BLaER1 (cell line): ENCODE measurements at regions not wholly inside any gene's neighbourhood (a gene's known extent, or its start where the extent isn't known, plus 50 kb on each side); places are given as distances from the start of the nearest gene placed in this dataset.
"Not testable (repeated sequence)": the region's sequence is repeated elsewhere in the genome, so short reads cannot be mapped to it uniquely, and the experiment has no call there.

ENCODE experiments used
- H3K27ac ChIP-seq: shearing (Covaris generic); formaldehyde crosslinking; 2 replicates; pipeline ENCODE4 v1.8.1; 2022
- H3K27me3 ChIP-seq: shearing (Covaris generic); formaldehyde crosslinking; 2 replicates; pipeline ENCODE4 v1.8.1; 2022
- H3K36me3 ChIP-seq: shearing (Covaris generic); formaldehyde crosslinking; 2 replicates; pipeline ENCODE4 v1.8.1; 2022
- H3K4me1 ChIP-seq: shearing (Covaris generic); formaldehyde crosslinking; 2 replicates; pipeline ENCODE4 v1.8.1; 2022
- H3K4me2 ChIP-seq: shearing (Covaris generic); formaldehyde crosslinking; 2 replicates; pipeline ENCODE4 v1.8.1; 2022
- H3K4me3 ChIP-seq: shearing (Covaris generic); formaldehyde crosslinking; 2 replicates; pipeline ENCODE4 v1.8.1; 2022
- H3K9ac ChIP-seq: shearing (Covaris generic); formaldehyde crosslinking; 2 replicates; pipeline ENCODE4 v1.8.1; 2022
- H3K9me3 ChIP-seq: shearing (Covaris generic); formaldehyde crosslinking; 2 replicates; pipeline ENCODE4 v1.8.1; 2022
- H4K20me1 ChIP-seq: shearing (Covaris generic); formaldehyde crosslinking; 2 replicates; pipeline ENCODE4 v1.8.1; 2022
- Cebpa-rat ChIP-seq: shearing (Covaris generic); IDR thresholded peaks from 2 replicates; pipeline ENCODE4 v1.8.1; 2022

GRCh38 chr2:143844986-143845385 lies 674.9 kb downstream of the ZEB2 start:
- H3K9ac ChIP-seq: no peak overlapping the region
- no peaks in the 10 kb centered on the region for H4K20me1 ChIP-seq

DNA sequence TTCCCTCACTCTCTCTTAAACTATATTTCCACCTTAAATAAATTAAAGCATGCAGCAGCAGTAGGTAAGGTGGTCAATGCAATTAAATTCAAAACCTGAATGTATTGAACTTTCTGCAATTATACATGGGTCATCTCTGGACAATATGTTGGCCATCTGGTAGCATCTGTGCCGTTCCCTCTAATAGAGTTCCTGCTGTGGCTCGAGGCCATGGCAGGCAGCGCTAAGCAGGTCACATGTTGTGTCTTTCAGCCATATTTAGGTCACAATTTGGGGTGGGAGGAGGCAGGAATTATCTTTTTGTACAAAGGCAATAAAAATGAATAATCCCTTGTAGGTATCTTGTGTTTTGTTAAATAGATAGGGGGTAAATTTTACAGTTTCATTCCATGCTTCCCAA lies 676.2 kb downstream of the ZEB2 start:
- no peak overlapping the region for H3K9ac ChIP-seq
- no peak overlapping the region for H3K27ac ChIP-seq
- no peak overlapping the region for H3K4me2 ChIP-seq
- H3K36me3 ChIP-seq: no peaks in the 10 kb centered on the region
- H3K4me1 ChIP-seq: no peaks in the 10 kb centered on the region
- TF ChIP-seq Cebpa-rat: no peak
- no peak overlapping the region for H3K4me3 ChIP-seq
- H4K20me1 ChIP-seq: no peaks in the 10 kb centered on the region
- H3K27me3 ChIP-seq: no peaks in the 10 kb centered on the region
- no peaks in the 10 kb centered on the region for H3K9me3 ChIP-seq

More at GRCh38 chr2:143844986-143845385, 674.9 kb downstream of the ZEB2 start:
- no peak overlapping the region for H3K27ac ChIP-seq
- no peaks in the 10 kb centered on the region for H3K9me3 ChIP-seq
- H3K4me2 ChIP-seq: no peak overlapping the region
- H3K27me3 ChIP-seq: no peaks in the 10 kb centered on the region
- H3K4me3 ChIP-seq: no peak overlapping the region
- no peak for TF ChIP-seq Cebpa-rat
- H3K36me3 ChIP-seq: no peaks in the 10 kb centered on the region
- no peaks in the 10 kb centered on the region for H3K4me1 ChIP-seq

DNA sequence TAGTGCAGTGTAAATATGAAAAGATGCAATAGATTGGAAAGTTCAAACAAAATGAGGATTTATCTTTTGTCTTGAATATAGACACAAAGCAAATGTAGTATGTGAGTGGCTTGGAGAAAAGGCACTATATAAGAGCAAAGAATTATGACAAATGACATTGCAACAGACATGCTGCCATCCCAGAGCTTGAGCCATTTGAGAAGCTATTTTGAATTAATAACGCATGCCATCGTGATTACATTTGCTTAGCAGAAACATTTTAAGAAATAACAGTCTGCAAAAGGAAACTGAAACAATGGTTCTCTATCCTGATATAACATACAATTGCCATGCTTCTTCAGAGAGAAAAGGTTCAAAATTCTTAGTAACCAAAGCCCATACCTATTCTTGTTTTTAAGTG lies 677.1 kb downstream of the ZEB2 start:
- Histone ChIP-seq H3K27ac (no peak overlapping the region), H3K36me3 (no peaks in the 10 kb centered on the region), H3K27me3 (no peaks in the 10 kb centered on the region), H3K9me3 (no peaks in the 10 kb centered on the region), H3K4me3 (no peak overlapping the region), H4K20me1 (no peaks in the 10 kb centered on the region), H3K4me1 (no peaks in the 10 kb centered on the region), H3K9ac (no peak overlapping the region), H3K4me2 (no peak overlapping the region)
- no peak for TF ChIP-seq Cebpa-rat

DNA sequence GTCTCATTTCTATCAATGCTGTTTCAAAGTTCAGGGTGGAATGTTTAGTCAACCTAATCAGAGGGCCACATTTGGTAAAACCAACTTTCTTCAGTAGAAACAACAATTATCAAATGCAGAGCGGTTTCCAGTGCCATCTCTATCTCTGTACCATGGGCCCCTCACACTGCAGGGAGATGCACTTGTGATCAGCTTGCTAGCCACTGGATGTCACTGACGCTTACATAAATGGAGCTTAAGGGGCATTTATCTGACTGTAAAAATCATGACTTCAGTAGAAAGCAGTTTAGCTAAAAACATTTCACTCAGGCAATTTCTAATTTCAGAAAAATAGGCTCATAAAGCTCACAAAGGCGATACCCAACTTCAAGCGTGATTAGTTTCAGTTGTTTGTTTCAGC lies 678.0 kb downstream of the ZEB2 start:
- Histone ChIP-seq H3K27ac (no peak overlapping the region), H3K36me3 (no peaks in the 10 kb centered on the region), H4K20me1 (no peaks in the 10 kb centered on the region), H3K27me3 (no peaks in the 10 kb centered on the region), H3K4me3 (no peak overlapping the region), H3K9me3 (no peaks in the 10 kb centered on the region), H3K4me1 (no peaks in the 10 kb centered on the region), H3K9ac (no peak overlapping the region), H3K4me2 (no peak overlapping the region)
- no peak for TF ChIP-seq Cebpa-rat

DNA sequence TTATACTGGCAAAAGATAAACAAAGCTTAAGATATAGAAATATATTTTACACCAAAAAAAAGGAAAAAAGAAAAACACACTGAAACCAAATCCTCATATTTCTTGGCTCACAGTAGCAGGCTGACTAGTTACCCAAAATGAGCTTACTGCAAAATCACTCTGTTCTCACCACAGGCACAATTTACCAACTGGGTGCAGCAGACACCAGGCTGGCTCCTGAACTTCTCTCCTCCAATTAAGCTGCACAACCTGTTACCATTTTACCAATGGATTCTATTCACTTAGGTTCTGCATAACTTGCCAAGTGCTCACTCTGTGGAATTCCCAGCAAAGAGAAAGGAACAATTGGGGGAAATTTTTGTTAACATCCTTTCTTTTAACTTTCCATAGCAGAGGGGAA lies 679.3 kb downstream of the ZEB2 start:
- no peak overlapping the region for H3K9ac ChIP-seq
- no peaks in the 10 kb centered on the region for H4K20me1 ChIP-seq
- no peak overlapping the region for H3K27ac ChIP-seq
- no peaks in the 10 kb centered on the region for H3K27me3 ChIP-seq
- TF ChIP-seq Cebpa-rat: no peak
- no peaks in the 10 kb centered on the region for H3K36me3 ChIP-seq
- H3K4me2 ChIP-seq: no peak overlapping the region
- H3K9me3 ChIP-seq: no peaks in the 10 kb centered on the region
- H3K4me3 ChIP-seq: no peak overlapping the region
- H3K4me1 ChIP-seq: no peaks in the 10 kb centered on the region

GRCh38 chr2:143840194-143840593 lies 679.7 kb downstream of the ZEB2 start:
- no peaks in the 10 kb centered on the region for H4K20me1 ChIP-seq
- TF ChIP-seq Cebpa-rat: no peak
- H3K4me2 ChIP-seq: no peak overlapping the region
- no peak overlapping the region for H3K27ac ChIP-seq
- no peaks in the 10 kb centered on the region for H3K4me1 ChIP-seq
- H3K9ac ChIP-seq: no peak overlapping the region
- H3K4me3 ChIP-seq: no peak overlapping the region
- no peaks in the 10 kb centered on the region for H3K9me3 ChIP-seq
- no peaks in the 10 kb centered on the region for H3K27me3 ChIP-seq
- no peaks in the 10 kb centered on the region for H3K36me3 ChIP-seq

- Histone ChIP-seq H3K27ac (no peak overlapping the region), H3K36me3 (no peaks in the 10 kb centered on the region), H3K4me1 (no peaks in the 10 kb centered on the region), H3K9ac (no peak overlapping the region), H3K4me3 (no peak overlapping the region), H3K27me3 (no peaks in the 10 kb centered on the region), H3K9me3 (no peaks in the 10 kb centered on the region), H4K20me1 (no peaks in the 10 kb centered on the region), H3K4me2 (no peak overlapping the region)
- no peak for TF ChIP-seq Cebpa-rat
Observed at GRCh38 chr2:143839456-143839855, 680.5 kb downstream of the ZEB2 start.

DNA sequence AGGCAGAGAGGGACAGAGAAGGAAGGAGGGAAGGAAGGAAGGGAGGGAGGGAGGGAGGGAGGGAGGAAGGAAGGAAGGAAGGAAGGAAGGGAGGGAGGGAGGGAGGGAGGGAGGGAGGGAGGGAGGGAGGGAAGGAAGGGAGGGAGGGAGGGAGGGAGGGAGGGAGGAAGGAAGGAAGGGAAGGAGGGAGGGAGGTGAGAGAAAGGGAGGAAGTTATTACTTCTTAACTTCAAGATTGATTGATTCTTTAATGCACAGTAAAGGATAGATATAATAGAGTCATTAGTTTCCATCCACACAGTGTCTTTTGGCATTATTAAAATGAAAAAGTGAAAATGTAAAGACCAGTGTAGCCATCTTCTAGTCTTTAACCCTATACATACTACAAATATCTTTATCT lies 682.9 kb downstream of the ZEB2 start:
- not testable (repeated sequence) for H3K9ac ChIP-seq, H3K4me2 ChIP-seq, H3K4me3 ChIP-seq, H4K20me1 ChIP-seq, H3K27ac ChIP-seq, H3K27me3 ChIP-seq, H3K36me3 ChIP-seq, H3K4me1 ChIP-seq, H3K9me3 ChIP-seq

GRCh38 chr2:143835481-143835880 lies 684.4 kb downstream of the ZEB2 start:
- H4K20me1 ChIP-seq: no peaks in the 10 kb centered on the region
- H3K4me2 ChIP-seq: no peak overlapping the region
- no peaks in the 10 kb centered on the region for H3K27me3 ChIP-seq
- no peaks in the 10 kb centered on the region for H3K36me3 ChIP-seq
- H3K27ac ChIP-seq: no peak overlapping the region
- no peaks in the 10 kb centered on the region for H3K9me3 ChIP-seq
- no peak overlapping the region for H3K4me3 ChIP-seq
- no peaks in the 10 kb centered on the region for H3K4me1 ChIP-seq
- no peak for TF ChIP-seq Cebpa-rat
- H3K9ac ChIP-seq: no peak overlapping the region

DNA sequence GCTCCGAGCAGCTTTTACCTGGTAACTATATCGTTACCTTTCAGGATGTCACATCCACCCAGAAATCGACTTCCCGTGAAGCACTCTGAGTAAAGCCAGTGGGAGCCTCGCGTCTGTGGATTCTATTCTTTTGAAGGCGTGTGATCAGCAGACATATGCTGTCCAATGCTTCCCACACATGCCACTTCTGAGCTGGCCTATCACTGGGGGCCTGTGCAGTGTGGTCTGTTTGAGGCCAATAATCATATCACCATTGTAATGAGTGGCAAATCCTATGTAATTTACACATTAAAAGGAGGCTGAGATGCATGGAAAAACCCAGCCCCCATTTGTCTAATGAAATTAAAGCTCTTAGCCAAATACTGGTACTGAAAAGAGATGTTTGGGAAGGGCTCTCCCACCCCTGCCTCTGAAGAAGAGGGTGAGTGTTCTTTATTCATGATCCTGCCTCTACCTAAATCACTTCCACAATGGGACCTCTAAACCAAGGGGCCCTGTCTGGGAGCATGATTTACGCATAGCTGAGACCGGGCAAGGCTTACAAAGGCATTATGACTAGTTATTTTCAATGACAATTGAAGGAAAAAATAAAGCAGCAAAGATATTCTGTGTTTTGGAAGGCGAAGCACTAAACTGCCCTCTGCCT lies 686.8 kb downstream of the ZEB2 start:
- no peak for TF ChIP-seq Cebpa-rat
- Histone ChIP-seq H3K9ac (no peak overlapping the region), H3K4me2 (no peak overlapping the region), H3K27me3 (no peaks in the 10 kb centered on the region), H3K9me3 (no peaks in the 10 kb centered on the region), H3K36me3 (no peaks in the 10 kb centered on the region), H4K20me1 (no peaks in the 10 kb centered on the region), H3K27ac (no peak overlapping the region), H3K4me3 (no peak overlapping the region), H3K4me1 (no peaks in the 10 kb centered on the region)

- no peak overlapping the region for H3K27ac ChIP-seq
- TF ChIP-seq Cebpa-rat: no peak
Observed at GRCh38 chr2:143830476-143830875, 689.4 kb downstream of the ZEB2 start.

More at GRCh38 chr2:143830476-143830875, 689.4 kb downstream of the ZEB2 start:
- no peak overlapping the region for H3K4me3 ChIP-seq
- H3K4me1 ChIP-seq: no peaks in the 10 kb centered on the region
- no peaks in the 10 kb centered on the region for H3K36me3 ChIP-seq
- no peaks in the 10 kb centered on the region for H3K27me3 ChIP-seq
- no peaks in the 10 kb centered on the region for H3K9me3 ChIP-seq
- no peaks in the 10 kb centered on the region for H4K20me1 ChIP-seq
- no peak overlapping the region for H3K9ac ChIP-seq
- no peak overlapping the region for H3K4me2 ChIP-seq
